ENCODE measurements at regions not wholly inside any gene's neighbourhood (a gene's known extent, or its start where the extent isn't known, plus 50 kb on each side); places are given as distances from the start of the nearest gene placed in this dataset.

GRCh38 chr14:85358136-85358785, 171.7 kb upstream of the FLRT2 start:
- Histone ChIP-seq H3K27me3 (ENCODE audit: low read depth, low read length) (no peaks in the 10 kb centered on the region), H3K27ac (ENCODE audit: low read length) (no peak overlapping the region), H3K9me3 (ENCODE audit: control insufficient read depth in 1 of 2, low read length in 2 of 2) (no peaks in the 10 kb centered on the region), H3K36me3 (ENCODE audit: control insufficient read depth in 1 of 2, insufficient read depth in 2 of 2, low read length in 2 of 2) (no peaks in the 10 kb centered on the region), H3K4me1 (ENCODE audit: control insufficient read depth in 1 of 2, insufficient read depth in 2 of 2, low read length in 2 of 2) (no peaks in the 10 kb centered on the region), H3K4me3 (ENCODE audit: low read depth in 1 of 2, low read length in 2 of 2) (no peak overlapping the region)

DNA sequence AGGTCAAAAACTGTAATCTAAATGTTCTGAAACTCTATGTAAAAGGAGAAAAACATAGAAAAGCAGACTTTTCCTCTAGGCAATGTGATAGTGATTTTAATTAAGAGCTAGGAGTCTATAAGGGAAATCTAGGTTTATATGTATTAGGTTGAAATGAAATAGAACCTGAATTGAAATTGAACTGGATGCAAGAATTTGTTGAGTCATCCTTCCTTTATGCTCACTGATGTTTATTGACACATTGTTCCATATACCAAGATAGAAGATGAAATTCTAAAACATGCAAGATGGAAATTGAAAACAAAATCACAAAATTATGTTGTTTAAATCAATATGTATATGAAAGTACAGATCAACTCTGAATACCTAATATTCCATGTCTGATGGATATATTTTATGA, 170.4 kb upstream of the FLRT2 start:
- H3K36me3 ChIP-seq (ENCODE audit: control insufficient read depth in 1 of 2, insufficient read depth in 2 of 2, low read length in 2 of 2), result no peaks in the 10 kb centered on the region
- no peak overlapping the region for H3K27ac ChIP-seq (ENCODE audit: low read length)
- no peaks in the 10 kb centered on the region for H3K9me3 ChIP-seq (ENCODE audit: control insufficient read depth in 1 of 2, low read length in 2 of 2)
- no peaks in the 10 kb centered on the region for H3K4me1 ChIP-seq (ENCODE audit: control insufficient read depth in 1 of 2, insufficient read depth in 2 of 2, low read length in 2 of 2)
- H3K4me3 ChIP-seq (ENCODE audit: low read depth in 1 of 2, low read length in 2 of 2), result no peak overlapping the region
- H3K27me3 ChIP-seq (ENCODE audit: low read depth, low read length), result no peaks in the 10 kb centered on the region

GRCh38 chr14:85363358-85363757, 166.6 kb upstream of the FLRT2 start:
- no peak overlapping the region for H3K27ac ChIP-seq (ENCODE audit: low read length)
- H3K9me3 ChIP-seq (ENCODE audit: control insufficient read depth in 1 of 2, low read length in 2 of 2), result no peaks in the 10 kb centered on the region
- H3K4me1 ChIP-seq (ENCODE audit: control insufficient read depth in 1 of 2, insufficient read depth in 2 of 2, low read length in 2 of 2), result no peaks in the 10 kb centered on the region
- no peaks in the 10 kb centered on the region for H3K36me3 ChIP-seq (ENCODE audit: control insufficient read depth in 1 of 2, insufficient read depth in 2 of 2, low read length in 2 of 2)
- H3K27me3 ChIP-seq (ENCODE audit: low read depth, low read length), result no peaks in the 10 kb centered on the region
- H3K4me3 ChIP-seq (ENCODE audit: low read depth in 1 of 2, low read length in 2 of 2), result no peak overlapping the region

DNA sequence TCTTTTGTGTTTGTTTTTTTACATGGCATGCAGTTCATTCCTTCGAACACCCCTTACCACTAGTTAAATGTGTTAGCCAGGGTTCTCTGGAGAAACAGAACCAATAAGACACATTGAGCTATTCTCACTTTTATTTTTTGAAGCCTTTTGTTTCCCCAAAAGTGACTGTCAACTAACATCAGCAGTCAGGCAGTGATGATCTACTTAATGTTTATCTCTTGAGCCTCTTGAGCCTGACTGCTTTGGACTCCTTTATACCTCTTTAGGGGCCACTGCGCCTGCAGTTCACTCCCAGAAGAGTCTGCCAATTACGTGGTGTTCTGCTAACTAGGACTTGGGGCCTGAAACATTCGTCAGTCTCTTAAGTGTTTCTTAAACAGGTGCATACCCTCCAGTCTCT, 163.7 kb upstream of the FLRT2 start:
- Histone ChIP-seq H3K9me3 (ENCODE audit: control insufficient read depth in 1 of 2, low read length in 2 of 2) (peaks cover 0 to under 1% of the 10 kb centered on the region in 2 donors), H3K27me3 (ENCODE audit: low read depth, low read length) (no peaks in the 10 kb centered on the region), H3K4me1 (ENCODE audit: control insufficient read depth in 1 of 2, insufficient read depth in 2 of 2, low read length in 2 of 2) (no peaks in the 10 kb centered on the region), H3K36me3 (ENCODE audit: control insufficient read depth in 1 of 2, insufficient read depth in 2 of 2, low read length in 2 of 2) (no peaks in the 10 kb centered on the region), H3K27ac (ENCODE audit: low read length) (no peak overlapping the region), H3K4me3 (ENCODE audit: low read depth in 1 of 2, low read length in 2 of 2) (no peak overlapping the region)

DNA sequence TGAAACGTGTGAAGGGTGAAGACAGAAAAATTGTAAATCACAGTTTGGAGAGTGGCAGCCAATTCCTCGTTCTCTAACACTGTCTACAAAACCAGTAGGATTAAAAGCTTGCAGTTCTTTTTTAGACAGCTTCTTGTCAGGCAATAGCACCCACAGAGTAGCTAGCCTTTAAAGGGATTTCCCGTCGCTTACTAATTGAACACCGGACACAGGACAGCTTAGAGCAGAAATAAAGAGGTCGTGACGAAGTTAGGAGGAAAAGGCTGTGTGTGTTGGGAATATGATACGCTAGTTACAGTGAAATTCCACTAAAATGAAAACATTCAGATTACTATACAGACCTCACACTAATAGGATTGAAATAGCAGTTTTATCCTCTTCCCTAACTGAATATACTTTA, 149.1 kb upstream of the FLRT2 start:
- no peaks in the 10 kb centered on the region for H3K36me3 ChIP-seq (ENCODE audit: control insufficient read depth in 1 of 2, insufficient read depth in 2 of 2, low read length in 2 of 2)
- no peaks in the 10 kb centered on the region for H3K27me3 ChIP-seq (ENCODE audit: low read depth, low read length)
- no peak overlapping the region for H3K4me3 ChIP-seq (ENCODE audit: low read depth in 1 of 2, low read length in 2 of 2)
- no peaks in the 10 kb centered on the region for H3K9me3 ChIP-seq (ENCODE audit: control insufficient read depth in 1 of 2, low read length in 2 of 2)
- H3K27ac ChIP-seq (ENCODE audit: low read length), result no peak overlapping the region
- no peaks in the 10 kb centered on the region for H3K4me1 ChIP-seq (ENCODE audit: control insufficient read depth in 1 of 2, insufficient read depth in 2 of 2, low read length in 2 of 2)

DNA sequence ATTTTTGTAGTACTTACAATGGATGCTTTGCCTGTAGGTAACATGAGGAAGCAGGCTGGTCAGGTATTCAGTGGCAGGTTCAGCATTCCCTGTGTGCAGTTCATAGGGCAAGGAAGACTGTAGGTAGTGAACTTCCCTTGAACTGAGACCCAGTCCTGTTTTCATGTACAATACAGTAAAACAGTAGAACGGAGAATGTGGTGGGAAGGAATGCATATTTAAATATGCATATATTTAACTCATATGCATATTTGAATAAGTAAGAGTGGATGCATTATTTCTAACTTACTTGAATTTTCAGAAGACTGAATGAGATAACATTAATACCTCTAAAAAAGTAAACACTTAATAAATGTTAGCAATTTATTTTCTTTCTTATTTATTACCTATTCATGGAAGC, 147.6 kb upstream of the FLRT2 start:
- H3K27ac ChIP-seq (ENCODE audit: low read length), result no peak overlapping the region
- no peaks in the 10 kb centered on the region for H3K9me3 ChIP-seq (ENCODE audit: control insufficient read depth in 1 of 2, low read length in 2 of 2)
- no peaks in the 10 kb centered on the region for H3K36me3 ChIP-seq (ENCODE audit: control insufficient read depth in 1 of 2, insufficient read depth in 2 of 2, low read length in 2 of 2)
- H3K27me3 ChIP-seq (ENCODE audit: low read depth, low read length), result no peaks in the 10 kb centered on the region
- H3K4me3 ChIP-seq (ENCODE audit: low read depth in 1 of 2, low read length in 2 of 2), result no peak overlapping the region
- H3K4me1 ChIP-seq (ENCODE audit: control insufficient read depth in 1 of 2, insufficient read depth in 2 of 2, low read length in 2 of 2), result no peaks in the 10 kb centered on the region

GRCh38 chr14:85387181-85387580, 142.8 kb upstream of the FLRT2 start:
- no peaks in the 10 kb centered on the region for H3K9me3 ChIP-seq (ENCODE audit: control insufficient read depth in 1 of 2, low read length in 2 of 2)
- H3K4me1 ChIP-seq (ENCODE audit: control insufficient read depth in 1 of 2, insufficient read depth in 2 of 2, low read length in 2 of 2), result no peaks in the 10 kb centered on the region
- no peak overlapping the region for H3K27ac ChIP-seq (ENCODE audit: low read length)
- no peaks in the 10 kb centered on the region for H3K36me3 ChIP-seq (ENCODE audit: control insufficient read depth in 1 of 2, insufficient read depth in 2 of 2, low read length in 2 of 2)
- H3K27me3 ChIP-seq (ENCODE audit: low read depth, low read length), result no peaks in the 10 kb centered on the region
- H3K4me3 ChIP-seq (ENCODE audit: low read depth in 1 of 2, low read length in 2 of 2), result no peak overlapping the region

DNA sequence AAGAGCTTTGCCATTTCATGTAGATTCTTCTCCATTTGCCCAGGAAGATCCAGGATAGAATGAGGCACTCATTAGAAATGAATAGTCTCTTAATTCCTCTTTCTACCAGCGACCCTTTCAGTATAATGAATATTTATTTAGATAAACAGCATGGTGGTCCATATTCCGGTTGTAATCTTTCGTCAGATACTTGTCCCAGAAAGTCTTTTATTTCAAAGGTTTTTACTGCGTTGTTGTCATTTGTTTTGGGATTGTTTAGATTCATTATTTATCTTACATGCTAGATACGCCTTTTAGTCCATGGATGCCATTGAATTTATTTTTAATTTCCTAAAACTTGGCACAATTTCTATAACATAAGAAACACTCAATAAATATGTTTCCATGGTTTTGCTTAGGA, 139.7 kb upstream of the FLRT2 start:
- Histone ChIP-seq H3K9me3 (ENCODE audit: control insufficient read depth in 1 of 2, low read length in 2 of 2) (no peaks in the 10 kb centered on the region), H3K4me1 (ENCODE audit: control insufficient read depth in 1 of 2, insufficient read depth in 2 of 2, low read length in 2 of 2) (no peaks in the 10 kb centered on the region), H3K27ac (ENCODE audit: low read length) (no peak overlapping the region), H3K27me3 (ENCODE audit: low read depth, low read length) (no peaks in the 10 kb centered on the region), H3K36me3 (ENCODE audit: control insufficient read depth in 1 of 2, insufficient read depth in 2 of 2, low read length in 2 of 2) (no peaks in the 10 kb centered on the region), H3K4me3 (ENCODE audit: low read depth in 1 of 2, low read length in 2 of 2) (no peak overlapping the region)

GRCh38 chr14:85391455-85391854, 138.5 kb upstream of the FLRT2 start:
- Histone ChIP-seq H3K36me3 (ENCODE audit: control insufficient read depth in 1 of 2, insufficient read depth in 2 of 2, low read length in 2 of 2) (no peaks in the 10 kb centered on the region), H3K4me1 (ENCODE audit: control insufficient read depth in 1 of 2, insufficient read depth in 2 of 2, low read length in 2 of 2) (no peaks in the 10 kb centered on the region), H3K27me3 (ENCODE audit: low read depth, low read length) (no peaks in the 10 kb centered on the region), H3K9me3 (ENCODE audit: control insufficient read depth in 1 of 2, low read length in 2 of 2) (no peaks in the 10 kb centered on the region), H3K27ac (ENCODE audit: low read length) (no peak overlapping the region), H3K4me3 (ENCODE audit: low read depth in 1 of 2, low read length in 2 of 2) (no peak overlapping the region)

DNA sequence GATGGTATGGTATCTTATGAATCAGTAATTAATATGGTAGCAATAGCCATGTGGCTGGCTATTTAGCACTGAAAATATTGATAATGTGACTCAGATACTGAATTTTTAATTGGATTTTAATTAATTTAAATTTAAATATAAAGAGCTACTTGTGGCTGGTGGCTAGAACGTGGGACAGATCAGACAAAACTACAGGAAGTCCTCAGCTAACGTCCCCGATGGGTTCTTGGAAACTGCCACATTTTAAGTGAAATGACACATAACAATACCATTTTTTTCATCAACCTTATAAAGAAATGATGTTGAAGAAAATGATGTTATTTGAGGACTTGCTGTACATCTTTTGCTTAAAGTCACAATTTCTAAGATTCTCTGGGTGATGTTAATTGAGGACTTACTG, 138.1 kb upstream of the FLRT2 start:
- Histone ChIP-seq H3K27ac (ENCODE audit: low read length) (no peak overlapping the region), H3K27me3 (ENCODE audit: low read depth, low read length) (no peaks in the 10 kb centered on the region), H3K4me1 (ENCODE audit: control insufficient read depth in 1 of 2, insufficient read depth in 2 of 2, low read length in 2 of 2) (no peaks in the 10 kb centered on the region), H3K36me3 (ENCODE audit: control insufficient read depth in 1 of 2, insufficient read depth in 2 of 2, low read length in 2 of 2) (no peaks in the 10 kb centered on the region), H3K9me3 (ENCODE audit: control insufficient read depth in 1 of 2, low read length in 2 of 2) (no peaks in the 10 kb centered on the region), H3K4me3 (ENCODE audit: low read depth in 1 of 2, low read length in 2 of 2) (no peak overlapping the region)

GRCh38 chr14:85399186-85399585, 130.8 kb upstream of the FLRT2 start:
- Histone ChIP-seq H3K36me3 (ENCODE audit: control insufficient read depth in 1 of 2, insufficient read depth in 2 of 2, low read length in 2 of 2) (no peaks in the 10 kb centered on the region), H3K27me3 (ENCODE audit: low read depth, low read length) (no peaks in the 10 kb centered on the region), H3K4me3 (ENCODE audit: low read depth in 1 of 2, low read length in 2 of 2) (no peak overlapping the region), H3K9me3 (ENCODE audit: control insufficient read depth in 1 of 2, low read length in 2 of 2) (no peaks in the 10 kb centered on the region), H3K27ac (ENCODE audit: low read length) (no peak overlapping the region), H3K4me1 (ENCODE audit: control insufficient read depth in 1 of 2, insufficient read depth in 2 of 2, low read length in 2 of 2) (no peaks in the 10 kb centered on the region)

GRCh38 chr14:85400678-85401077, 129.3 kb upstream of the FLRT2 start:
- Histone ChIP-seq H3K9me3 (ENCODE audit: control insufficient read depth in 1 of 2, low read length in 2 of 2) (no peaks in the 10 kb centered on the region), H3K4me3 (ENCODE audit: low read depth in 1 of 2, low read length in 2 of 2) (no peak overlapping the region), H3K4me1 (ENCODE audit: control insufficient read depth in 1 of 2, insufficient read depth in 2 of 2, low read length in 2 of 2) (no peaks in the 10 kb centered on the region), H3K27ac (ENCODE audit: low read length) (no peak overlapping the region), H3K27me3 (ENCODE audit: low read depth, low read length) (no peaks in the 10 kb centered on the region), H3K36me3 (ENCODE audit: control insufficient read depth in 1 of 2, insufficient read depth in 2 of 2, low read length in 2 of 2) (no peaks in the 10 kb centered on the region)
